H9 (cell line): ENCODE measurements at regions not wholly inside any gene's neighbourhood (a gene's known extent, or its start where the extent isn't known, plus 50 kb on each side); places are given as distances from the start of the nearest gene placed in this dataset.

Source experiments
- DNase-seq: peaks from one replicate; pipeline ENCODE4 v3.0.0-alpha.2; 2017
- H2AFZ ChIP-seq: one replicate; pipeline ENCODE4 v1.6.1; 2013; ENCODE audit warnings: mild to moderate bottlenecking, low read length, control low read depth, moderate library complexity
- H2AK5ac ChIP-seq: 2 replicates; pipeline ENCODE4 v1.6.1; 2013; ENCODE audit warnings: low read length, control low read depth, mixed read lengths; ENCODE audit not compliant: insufficient read length
- H2BK120ac ChIP-seq: one replicate; pipeline ENCODE4 v1.6.1; 2013; ENCODE audit warnings: low read depth, mild to moderate bottlenecking, low read length, control low read depth, inconsistent platforms; ENCODE audit not compliant: poor library complexity, severe bottlenecking
- H2BK12ac ChIP-seq: 2 replicates; pipeline ENCODE4 v1.6.1; 2013; ENCODE audit warnings: low read length, control low read depth, mixed read lengths, low read depth; ENCODE audit not compliant: insufficient read length
- H2BK15ac ChIP-seq: 2 replicates; pipeline ENCODE4 v1.6.1; 2013; ENCODE audit warnings: low read depth, low read length, control low read depth
- H2BK20ac ChIP-seq: one replicate; pipeline ENCODE4 v1.6.1; 2013; ENCODE audit warnings: low read depth, mild to moderate bottlenecking, low read length, control low read depth, inconsistent platforms; ENCODE audit not compliant: poor library complexity, severe bottlenecking
- H2BK5ac ChIP-seq: 2 replicates; pipeline ENCODE4 v1.6.1; 2013; ENCODE audit warnings: low read length, control low read depth, mixed read lengths; ENCODE audit not compliant: insufficient read length
- H3K14ac ChIP-seq: 2 replicates; pipeline ENCODE4 v1.6.1; 2013; ENCODE audit warnings: low read length, control low read depth; ENCODE audit not compliant: insufficient read depth
- H3K18ac ChIP-seq: 2 replicates; pipeline ENCODE4 v1.6.1; 2013; ENCODE audit warnings: low read depth, mild to moderate bottlenecking, mixed read lengths, low read length, control low read depth; ENCODE audit not compliant: insufficient read length
- H3K23ac ChIP-seq: 2 replicates; pipeline ENCODE4 v1.6.1; 2013; ENCODE audit warnings: low read length, control low read depth, mixed read lengths, low read depth; ENCODE audit not compliant: insufficient read length
- H3K23me2 ChIP-seq: 2 replicates; pipeline ENCODE4 v1.6.1; 2013; ENCODE audit warnings: low read depth, mild to moderate bottlenecking, mixed read lengths, low read length, control low read depth; ENCODE audit not compliant: insufficient read length, poor library complexity, severe bottlenecking
- H3K27ac ChIP-seq: 2 replicates; pipeline ENCODE4 v1.5.1; 2013; ENCODE audit warnings: low read length, control low read depth, mixed read lengths, low read depth; ENCODE audit not compliant: insufficient read length
- H3K27me3 ChIP-seq: 2 replicates; pipeline ENCODE4 v1.6.1; 2013; ENCODE audit warnings: low read length, control low read depth, inconsistent platforms; ENCODE audit not compliant: insufficient read depth
- H3K4ac ChIP-seq: 2 replicates; pipeline ENCODE4 v1.6.1; 2013; ENCODE audit warnings: low read depth, mild to moderate bottlenecking, control low read depth, inconsistent platforms, low read length, moderate library complexity
- H3K4me1 ChIP-seq: 2 replicates; pipeline ENCODE4 v1.6.1; 2013; ENCODE audit warnings: low read length, control low read depth, inconsistent platforms; ENCODE audit not compliant: insufficient read depth
- H3K4me2 ChIP-seq: 2 replicates; pipeline ENCODE4 v1.6.1; 2013; ENCODE audit warnings: low read length, control low read depth, mixed read lengths; ENCODE audit not compliant: insufficient read length, insufficient read depth
- H3K56ac ChIP-seq: 2 replicates; pipeline ENCODE4 v1.6.1; 2013; ENCODE audit warnings: low read depth, mild to moderate bottlenecking, mixed read lengths, low read length, control low read depth; ENCODE audit not compliant: insufficient read length
- H3K79me1 ChIP-seq: 2 replicates; pipeline ENCODE4 v1.6.1; 2013; ENCODE audit warnings: low read depth, mild to moderate bottlenecking, moderate library complexity, low read length, control low read depth, inconsistent platforms; ENCODE audit not compliant: insufficient read depth, poor library complexity, severe bottlenecking
- H3K79me2 ChIP-seq: 2 replicates; pipeline ENCODE4 v1.6.1; 2013; ENCODE audit warnings: low read length, control low read depth, inconsistent platforms; ENCODE audit not compliant: insufficient read depth
- H3K9ac ChIP-seq: 2 replicates; pipeline ENCODE4 v1.6.1; 2013; ENCODE audit warnings: low read length, control low read depth, mixed read lengths; ENCODE audit not compliant: insufficient read length; ENCODE audit errors: extremely low read depth
- H3K9me3 ChIP-seq: one replicate; pipeline ENCODE4 v1.6.1; 2013; ENCODE audit warnings: low read depth, low read length, inconsistent platforms; ENCODE audit not compliant: control insufficient read depth
- H3T11ph ChIP-seq: one replicate; pipeline ENCODE4 v1.6.1; 2013; ENCODE audit warnings: mild to moderate bottlenecking, low read length, control low read depth, inconsistent platforms
- H4K20me1 ChIP-seq: one replicate; pipeline ENCODE4 v1.6.1; 2013; ENCODE audit not compliant: control insufficient read depth, insufficient read length, insufficient read depth
- H4K5ac ChIP-seq: 2 replicates; pipeline ENCODE4 v1.6.1; 2013; ENCODE audit warnings: low read depth, mild to moderate bottlenecking, mixed read lengths, low read length, control low read depth; ENCODE audit not compliant: insufficient read length
- H4K8ac ChIP-seq: replicated peaks from 2 replicates; pipeline ENCODE4 v1.6.1; 2013; ENCODE audit warnings: low read length, control low read depth, mixed read lengths, low read depth; ENCODE audit not compliant: insufficient read length
- H4K91ac ChIP-seq: 2 replicates; pipeline ENCODE4 v1.6.1; 2013; ENCODE audit warnings: low read depth, mild to moderate bottlenecking, moderate library complexity, mixed read lengths, low read length, control low read depth; ENCODE audit not compliant: insufficient read length
- H3K27ac Mint-ChIP-seq, 3 experiments: 2 replicates in 2 of 3; 3 replicates in 1 of 3; pipeline ENCODE4 v1.8.0; 2020 to 2021; ENCODE audit warnings: mixed read lengths in 3 of 3, mild to moderate bottlenecking in 1 of 3, moderate library complexity in 1 of 3
- H3K27me3 Mint-ChIP-seq: 2 replicates; pipeline ENCODE4 v1.8.0; 2021; ENCODE audit warnings: low read depth, mild to moderate bottlenecking, moderate library complexity, mixed read lengths
- H3K36me3 Mint-ChIP-seq, 3 experiments: 2 replicates in 2 of 3; 3 replicates in 1 of 3; pipeline ENCODE4 v1.8.0; 2020 to 2021; ENCODE audit warnings: low read depth in 3 of 3, mixed read lengths in 3 of 3; ENCODE audit not compliant: insufficient read depth in 1 of 3
- H3K4me1 Mint-ChIP-seq, 2 experiments: 2 replicates each; pipeline ENCODE4 v1.8.0; 2020; ENCODE audit warnings: mixed read lengths in 2 of 2
- H3K4me3 Mint-ChIP-seq, 2 experiments: 2 replicates in 1 of 2; 3 replicates in 1 of 2; pipeline ENCODE4 v1.8.0; 2020 to 2021; ENCODE audit warnings: mild to moderate bottlenecking in 2 of 2, mixed read lengths in 2 of 2, moderate library complexity in 1 of 2
- H3K9me3 Mint-ChIP-seq, 2 experiments: 2 replicates in 1 of 2; 3 replicates in 1 of 2; pipeline ENCODE4 v1.8.0; 2020; ENCODE audit warnings: mild to moderate bottlenecking in 2 of 2, mixed read lengths in 2 of 2, moderate library complexity in 1 of 2
- CTCF ChIP-seq: fragments of 200-600 bp; sonication (generic); conservative IDR thresholded peaks from 3 replicates; pipeline ENCODE4 v1.8.0; 2021; ENCODE audit warnings: antibody characterized with exemption, mild to moderate bottlenecking
- WGBS: extraction: QIAGEN DNeasy Blood & Tissue Kit; methylation state at CpG from one replicate; pipeline ENCODE4 v1.1.7; 2013; ENCODE audit warnings: missing lambda C conversion rate, low lambda C conversion rate, mixed read lengths; ENCODE audit not compliant: insufficient read length; ENCODE audit errors: extremely low coverage; 5-methylcytosine and 5-hydroxymethylcytosine counted together

DNA sequence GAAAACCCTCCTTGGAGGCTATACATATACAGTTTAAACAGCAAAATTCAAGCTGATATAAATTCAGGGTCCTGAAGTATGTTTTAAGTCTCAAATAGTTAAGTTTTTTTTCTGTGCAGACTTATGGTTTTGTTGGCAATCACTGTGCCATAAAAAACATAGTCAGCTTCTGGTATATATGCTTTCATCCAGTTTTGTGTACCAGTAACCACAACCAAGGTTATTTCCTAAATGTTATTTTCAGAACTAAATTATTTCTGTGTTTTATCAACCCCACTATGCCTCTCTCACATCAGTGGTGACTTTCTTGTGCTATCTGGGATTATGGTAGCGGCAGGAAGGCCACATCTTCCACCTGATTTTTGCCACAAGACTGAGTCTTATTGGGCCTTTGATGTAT lies 107.7 kb upstream of the SMARCA2 start:
- Histone ChIP-seq H3K56ac (no peak overlapping the region), H3K27ac (no peak overlapping the region), H3K79me1 (no peaks in the 10 kb centered on the region), H3K23ac (no peak overlapping the region), H2BK120ac (no peak overlapping the region), H3K23me2 (no peaks in the 10 kb centered on the region), H2BK12ac (no peak overlapping the region), H2BK20ac (no peak overlapping the region), H3K4ac (no peak overlapping the region), H3K9ac (no peak overlapping the region), H3K9me3 (no peaks in the 10 kb centered on the region), H2BK5ac (no peak overlapping the region), H2AK5ac (no peak overlapping the region), H3T11ph (no peak overlapping the region), H3K79me2 (no peaks in the 10 kb centered on the region), H3K18ac (no peak overlapping the region), H4K91ac (no peak overlapping the region), H4K8ac (no peak overlapping the region), H3K27me3 (no peaks in the 10 kb centered on the region), H4K20me1 (no peaks in the 10 kb centered on the region), H3K4me2 (no peak overlapping the region), H3K4me1 (no peaks in the 10 kb centered on the region), H4K5ac (no peak overlapping the region), H2AFZ (no peak overlapping the region), H2BK15ac (no peak overlapping the region), H3K14ac (no peak overlapping the region)
- no peaks in the 10 kb centered on the region; the same call in 1 of the 2 replicates for H3K27me3 Mint-ChIP-seq
- H3K4me1 Mint-ChIP-seq, result peaks cover 0 to 6% of the 10 kb centered on the region in 2 experiments; a peak in 2 of 4 replicates
- peaks cover 0 to 17% (median 10%) of the 10 kb centered on the region in 3 experiments; a peak in 6 of 7 replicates for H3K36me3 Mint-ChIP-seq
- H3K4me3 Mint-ChIP-seq, result no peak overlapping the region
- no peak for DNase-seq
- no peak overlapping the region for H3K27ac Mint-ChIP-seq
- H3K9me3 Mint-ChIP-seq, result peaks cover 25 to 26% of the 10 kb centered on the region in 2 experiments
- WGBS, result no CpG with 5 or more reads among the region's 1 CpG
- TF ChIP-seq CTCF, result no peak
